ENCODE measurements at regions not wholly inside any gene's neighbourhood (a gene's known extent, or its start where the extent isn't known, plus 50 kb on each side); places are given as distances from the start of the nearest gene placed in this dataset.

DNA sequence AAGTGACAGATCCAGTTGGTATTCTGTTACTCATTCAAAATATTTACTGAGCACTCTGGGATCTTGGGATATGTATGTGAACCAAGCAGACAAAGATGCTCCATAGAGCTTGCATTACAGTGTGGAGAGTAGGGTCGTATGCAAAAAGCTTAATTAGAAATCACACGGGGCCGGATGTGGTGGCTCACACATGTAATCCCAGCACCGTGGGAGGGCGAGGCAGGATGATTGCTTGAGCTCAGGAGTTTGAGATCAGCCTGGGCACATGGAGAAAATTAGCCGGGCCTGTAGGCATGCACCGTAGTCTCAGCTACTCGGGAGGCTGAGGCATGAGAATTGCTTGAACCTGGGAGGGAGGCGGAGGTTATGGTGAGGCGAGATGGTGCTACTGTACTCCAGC, 68.7 kb upstream of the MB21D2 start:
- TF ChIP-seq, protein P1, sequence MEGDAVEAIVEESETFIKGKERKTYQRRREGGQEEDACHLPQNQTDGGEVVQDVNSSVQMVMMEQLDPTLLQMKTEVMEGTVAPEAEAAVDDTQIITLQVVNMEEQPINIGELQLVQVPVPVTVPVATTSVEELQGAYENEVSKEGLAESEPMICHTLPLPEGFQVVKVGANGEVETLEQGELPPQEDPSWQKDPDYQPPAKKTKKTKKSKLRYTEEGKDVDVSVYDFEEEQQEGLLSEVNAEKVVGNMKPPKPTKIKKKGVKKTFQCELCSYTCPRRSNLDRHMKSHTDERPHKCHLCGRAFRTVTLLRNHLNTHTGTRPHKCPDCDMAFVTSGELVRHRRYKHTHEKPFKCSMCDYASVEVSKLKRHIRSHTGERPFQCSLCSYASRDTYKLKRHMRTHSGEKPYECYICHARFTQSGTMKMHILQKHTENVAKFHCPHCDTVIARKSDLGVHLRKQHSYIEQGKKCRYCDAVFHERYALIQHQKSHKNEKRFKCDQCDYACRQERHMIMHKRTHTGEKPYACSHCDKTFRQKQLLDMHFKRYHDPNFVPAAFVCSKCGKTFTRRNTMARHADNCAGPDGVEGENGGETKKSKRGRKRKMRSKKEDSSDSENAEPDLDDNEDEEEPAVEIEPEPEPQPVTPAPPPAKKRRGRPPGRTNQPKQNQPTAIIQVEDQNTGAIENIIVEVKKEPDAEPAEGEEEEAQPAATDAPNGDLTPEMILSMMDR (IDR thresholded peaks at IDR 0.05; ENCODE audit: low read depth, low read length): no peak
- no peak for TF ChIP-seq EZH2phosphoT487 (IDR thresholded peaks at IDR 0.05; ENCODE audit: low read depth)
